Testis (tissue), 2 donors: ENCODE measurements at regions not wholly inside any gene's neighbourhood (a gene's known extent, or its start where the extent isn't known, plus 50 kb on each side); places are given as distances from the start of the nearest gene placed in this dataset.

Experiments
- DNase-seq: peaks from one replicate; pipeline ENCODE4 v3.0.0-alpha.2; 2019
- H3K27ac ChIP-seq, 2 donors: fragments of 200-600 bp; sonication (generic); one replicate each; pipeline ENCODE4 v1.5.1; 2019
- H3K27me3 ChIP-seq: fragments of 200-600 bp; sonication (generic); one replicate; pipeline ENCODE4 v1.5.1; 2019
- H3K36me3 ChIP-seq: fragments of 200-600 bp; sonication (generic); one replicate; pipeline ENCODE4 v1.5.1; 2017; ENCODE audit warnings: low read depth; ENCODE audit errors: missing control alignments
- H3K4me1 ChIP-seq: fragments of 200-600 bp; sonication (generic); one replicate; pipeline ENCODE4 v1.5.1; 2019
- H3K4me3 ChIP-seq, 2 donors: fragments of 200-600 bp; sonication (generic); one replicate each; pipeline ENCODE4 v1.5.1; 2017 to 2019
- H3K9me3 ChIP-seq: fragments of 200-600 bp; sonication (generic); one replicate; pipeline ENCODE4 v1.5.1; 2017
- POLR2A ChIP-seq: fragments of 450-650 bp; IDR thresholded peaks from one replicate; pipeline ENCODE4 v1.6.1; 2017; ENCODE audit warnings: antibody characterized with exemption, mild to moderate bottlenecking, moderate library complexity
- WGBS, 2 donors: methylation state at CpG; one replicate each; pipeline ENCODE4 v1.1.5; 2018; 5-methylcytosine and 5-hydroxymethylcytosine counted together
- intact Hi-C: fragments of 100-400 bp; cut with DNase I; formaldehyde crosslinking; loops from one replicate; pipeline ENCODE4 v1.15.1; 2023; ENCODE audit warnings: low total_unique reads
- TF ChIP-seq, protein P1 (sequence below), 3 experiments: fragments of 450-650 bp in 2 of 3; fragments of 200-600 bp in 1 of 3; sonication (generic) in 1 of 3; IDR thresholded peaks; one replicate each; pipeline ENCODE4 v1.5.1; 2016 to 2019; ENCODE audit warnings: antibody characterized with exemption in 3 of 3, mild to moderate bottlenecking in 2 of 3, moderate library complexity in 1 of 3

DNA sequence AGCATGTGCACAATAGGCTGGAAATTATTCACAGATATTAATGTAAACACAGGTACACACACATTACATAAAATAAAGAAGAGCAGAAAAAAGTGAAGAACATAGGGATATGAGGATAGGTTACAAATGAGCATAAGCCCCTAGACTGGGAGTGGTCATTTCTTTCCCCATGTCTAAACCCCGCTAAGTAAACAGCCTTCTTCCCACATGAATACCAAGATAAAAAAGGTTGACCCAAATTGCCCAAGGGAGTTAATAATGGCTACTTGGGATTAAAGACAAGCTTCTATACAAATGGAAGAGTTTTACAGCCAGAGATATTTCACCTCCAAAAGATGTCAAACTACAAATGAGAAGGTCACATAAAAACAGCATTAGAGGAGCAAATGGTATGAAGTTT is 527.1 kb upstream of the CELF2 start:
- H3K27me3 ChIP-seq, result no peaks in the 10 kb centered on the region
- H3K4me3 ChIP-seq, result no peak overlapping the region
- H3K4me1 ChIP-seq, result peaks cover 5% of the 10 kb centered on the region
- WGBS, 2 donors, result 48 to 67% methylated on average over 1 of the region's 1 CpG
- no peak for TF ChIP-seq POLR2A
- TF ChIP-seq, protein P1, sequence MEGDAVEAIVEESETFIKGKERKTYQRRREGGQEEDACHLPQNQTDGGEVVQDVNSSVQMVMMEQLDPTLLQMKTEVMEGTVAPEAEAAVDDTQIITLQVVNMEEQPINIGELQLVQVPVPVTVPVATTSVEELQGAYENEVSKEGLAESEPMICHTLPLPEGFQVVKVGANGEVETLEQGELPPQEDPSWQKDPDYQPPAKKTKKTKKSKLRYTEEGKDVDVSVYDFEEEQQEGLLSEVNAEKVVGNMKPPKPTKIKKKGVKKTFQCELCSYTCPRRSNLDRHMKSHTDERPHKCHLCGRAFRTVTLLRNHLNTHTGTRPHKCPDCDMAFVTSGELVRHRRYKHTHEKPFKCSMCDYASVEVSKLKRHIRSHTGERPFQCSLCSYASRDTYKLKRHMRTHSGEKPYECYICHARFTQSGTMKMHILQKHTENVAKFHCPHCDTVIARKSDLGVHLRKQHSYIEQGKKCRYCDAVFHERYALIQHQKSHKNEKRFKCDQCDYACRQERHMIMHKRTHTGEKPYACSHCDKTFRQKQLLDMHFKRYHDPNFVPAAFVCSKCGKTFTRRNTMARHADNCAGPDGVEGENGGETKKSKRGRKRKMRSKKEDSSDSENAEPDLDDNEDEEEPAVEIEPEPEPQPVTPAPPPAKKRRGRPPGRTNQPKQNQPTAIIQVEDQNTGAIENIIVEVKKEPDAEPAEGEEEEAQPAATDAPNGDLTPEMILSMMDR (IDR thresholded peaks at IDR 0.05), result no peak
- DNase-seq, result no peak
- no peaks in the 10 kb centered on the region for H3K9me3 ChIP-seq
- no peaks in the 10 kb centered on the region for H3K36me3 ChIP-seq
- intact Hi-C loops, result no loop called here
- no peak overlapping the region for H3K27ac ChIP-seq

DNA sequence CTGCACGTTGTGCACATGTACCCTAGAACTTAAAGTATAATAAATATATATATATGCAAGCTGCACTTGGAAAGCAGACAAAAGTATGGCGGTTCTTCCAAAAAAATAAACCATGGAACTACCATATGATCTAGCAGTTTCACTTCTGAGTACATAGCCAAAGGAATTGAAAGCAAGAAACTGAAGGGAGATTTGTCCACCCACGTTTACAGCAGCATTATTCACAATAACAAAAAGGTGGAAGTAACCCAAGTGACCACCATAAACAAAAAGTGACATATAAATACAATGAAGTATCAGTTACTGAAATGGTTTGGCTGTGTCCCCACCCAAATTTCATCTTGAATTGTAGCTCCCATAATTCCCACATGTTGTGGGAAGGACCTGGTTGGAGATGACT is 525.3 kb upstream of the CELF2 start:
- no peak overlapping the region for H3K27ac ChIP-seq
- intact Hi-C loops, result no loop called here
- peaks cover 5% of the 10 kb centered on the region for H3K4me1 ChIP-seq
- DNase-seq, result no peak
- TF ChIP-seq, protein P1 (IDR thresholded peaks at IDR 0.05), result no peak
- TF ChIP-seq POLR2A, result no peak
- H3K27me3 ChIP-seq, result no peaks in the 10 kb centered on the region
- no peaks in the 10 kb centered on the region for H3K36me3 ChIP-seq
- 79 to 85% methylated on average over 3 of the region's 3 CpGs for WGBS, 2 donors
- no peak overlapping the region for H3K4me3 ChIP-seq
- no peaks in the 10 kb centered on the region for H3K9me3 ChIP-seq

DNA sequence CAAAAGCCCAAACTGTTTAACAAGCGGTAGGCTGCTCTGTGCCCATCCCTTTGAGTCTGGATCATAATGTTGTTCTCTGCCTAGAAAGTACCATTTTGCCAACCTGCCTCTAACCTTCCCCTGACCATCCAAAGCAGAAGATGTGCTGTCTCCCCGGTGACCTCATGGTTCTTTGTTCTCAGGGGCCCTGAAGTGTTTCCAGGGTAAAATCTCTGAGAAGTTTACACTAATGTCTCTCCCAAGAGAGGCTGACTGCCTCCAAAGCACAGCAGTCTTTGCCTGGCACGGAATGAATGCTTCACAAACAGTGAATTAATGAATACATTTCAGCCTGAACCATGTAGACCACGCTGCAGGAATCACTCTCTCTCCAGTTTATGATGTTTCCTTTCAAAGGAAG is 523.8 kb upstream of the CELF2 start:
- H3K36me3 ChIP-seq, result no peaks in the 10 kb centered on the region
- intact Hi-C loops, result no loop called here
- H3K9me3 ChIP-seq, result no peaks in the 10 kb centered on the region
- 85 to 91% methylated on average over 4 of the region's 4 CpGs for WGBS, 2 donors
- no peak for DNase-seq
- H3K4me1 ChIP-seq, result peaks cover 5% of the 10 kb centered on the region
- H3K27ac ChIP-seq, result no peak overlapping the region
- no peaks in the 10 kb centered on the region for H3K27me3 ChIP-seq
- TF ChIP-seq POLR2A, result no peak
- TF ChIP-seq, protein P1 (IDR thresholded peaks at IDR 0.05), result no peak
- H3K4me3 ChIP-seq, result no peak overlapping the region

DNA sequence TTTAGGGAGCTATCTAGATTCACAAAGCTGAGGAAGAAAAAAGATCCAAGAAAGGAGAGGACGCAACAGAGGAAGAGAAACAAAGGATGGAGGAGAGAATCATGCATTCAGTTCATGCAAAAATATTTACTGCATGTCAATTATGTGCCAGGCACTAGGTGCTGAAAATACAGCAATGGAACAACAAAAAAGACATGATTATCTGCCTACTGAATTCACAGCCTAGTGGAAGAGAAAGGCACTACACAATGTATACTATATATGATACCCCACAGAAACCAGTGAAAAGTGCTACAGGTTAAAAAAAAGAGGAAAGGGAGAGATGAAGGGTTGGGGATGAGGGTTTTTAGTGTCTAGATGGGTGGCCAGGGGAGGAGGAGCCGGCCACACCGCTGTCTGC is 520.4 kb upstream of the CELF2 start:
- Histone ChIP-seq H3K27ac (no peak overlapping the region), H3K27me3 (no peaks in the 10 kb centered on the region), H3K4me1 (no peaks in the 10 kb centered on the region), H3K36me3 (no peaks in the 10 kb centered on the region), H3K9me3 (no peaks in the 10 kb centered on the region), H3K4me3 (no peak overlapping the region)
- DNase-seq, result no peak
- intact Hi-C loops, result no loop called here
- TF ChIP-seq POLR2A, result no peak
- TF ChIP-seq, protein P1 (IDR thresholded peaks at IDR 0.05), result no peak
- WGBS, 2 donors, result 77 to 78% methylated on average over 3 of the region's 3 CpGs

DNA sequence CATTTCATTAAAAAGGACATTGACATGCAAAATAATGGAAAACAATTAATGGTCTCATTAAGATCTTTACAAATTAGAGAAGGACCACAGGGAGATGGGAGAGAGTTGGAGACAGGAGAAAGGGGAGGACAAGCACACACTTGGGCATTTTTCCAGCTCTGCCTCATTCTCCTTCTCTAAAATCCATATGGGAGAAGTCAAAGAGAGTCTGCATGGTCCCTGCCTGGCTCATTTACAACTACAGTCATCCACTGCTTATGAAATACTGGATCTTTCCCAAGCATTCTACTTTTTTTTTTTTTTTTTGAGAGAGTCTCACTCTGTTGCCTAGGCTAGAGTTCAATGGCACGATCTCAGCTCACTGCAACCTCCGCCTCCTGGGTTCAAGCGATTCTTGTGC is 518.9 kb upstream of the CELF2 start:
- intact Hi-C loops, result no loop called here
- no peaks in the 10 kb centered on the region for H3K27me3 ChIP-seq
- no peak overlapping the region for H3K27ac ChIP-seq
- TF ChIP-seq POLR2A, result no peak
- TF ChIP-seq, protein P1 (IDR thresholded peaks at IDR 0.05), result no peak
- no peaks in the 10 kb centered on the region for H3K4me1 ChIP-seq
- no peaks in the 10 kb centered on the region for H3K9me3 ChIP-seq
- 92 to 93% methylated on average over 3 of the region's 3 CpGs for WGBS, 2 donors
- H3K36me3 ChIP-seq, result no peaks in the 10 kb centered on the region
- no peak for DNase-seq
- no peak overlapping the region for H3K4me3 ChIP-seq
